Fibroblast of villous mesenchyme (primary cell): ENCODE measurements at regions not wholly inside any gene's neighbourhood (a gene's known extent, or its start where the extent isn't known, plus 50 kb on each side); places are given as distances from the start of the nearest gene placed in this dataset.

Experiments
- DNase-seq: peaks from one replicate; pipeline ENCODE4 v3.0.0-alpha.2; 2010; ENCODE audit warnings: low read depth
- H3K4me3 ChIP-seq: 2 replicates; pipeline ENCODE4 v1.5.1; 2011; ENCODE audit warnings: low read depth, mild to moderate bottlenecking, low read length
- TF ChIP-seq, protein P1 (sequence below): IDR thresholded peaks from 2 replicates; pipeline ENCODE4 v1.5.1; 2012; ENCODE audit warnings: low read depth, mild to moderate bottlenecking, low read length; ENCODE audit not compliant: insufficient read depth

DNA sequence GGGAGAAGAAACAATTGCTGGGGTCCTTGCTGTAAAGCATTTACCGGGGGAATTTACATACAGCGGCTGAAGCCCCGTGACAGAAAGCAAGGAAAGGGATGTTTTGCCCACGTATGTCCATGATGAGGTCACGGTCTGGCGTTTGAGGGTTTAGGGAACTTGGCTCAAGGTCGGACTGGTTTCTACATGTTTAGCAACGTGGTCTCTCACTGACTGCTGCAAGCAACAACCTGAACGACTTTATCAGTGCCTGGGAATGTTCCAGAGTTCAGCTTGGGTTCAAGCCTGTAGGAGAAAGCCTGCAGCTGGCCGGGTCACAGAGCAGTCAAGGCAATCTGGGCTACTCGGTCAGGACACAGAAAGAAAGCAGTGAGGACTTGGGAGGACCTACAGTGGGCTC, 323.3 kb downstream of the AJAP1 start:
- TF ChIP-seq, protein P1, sequence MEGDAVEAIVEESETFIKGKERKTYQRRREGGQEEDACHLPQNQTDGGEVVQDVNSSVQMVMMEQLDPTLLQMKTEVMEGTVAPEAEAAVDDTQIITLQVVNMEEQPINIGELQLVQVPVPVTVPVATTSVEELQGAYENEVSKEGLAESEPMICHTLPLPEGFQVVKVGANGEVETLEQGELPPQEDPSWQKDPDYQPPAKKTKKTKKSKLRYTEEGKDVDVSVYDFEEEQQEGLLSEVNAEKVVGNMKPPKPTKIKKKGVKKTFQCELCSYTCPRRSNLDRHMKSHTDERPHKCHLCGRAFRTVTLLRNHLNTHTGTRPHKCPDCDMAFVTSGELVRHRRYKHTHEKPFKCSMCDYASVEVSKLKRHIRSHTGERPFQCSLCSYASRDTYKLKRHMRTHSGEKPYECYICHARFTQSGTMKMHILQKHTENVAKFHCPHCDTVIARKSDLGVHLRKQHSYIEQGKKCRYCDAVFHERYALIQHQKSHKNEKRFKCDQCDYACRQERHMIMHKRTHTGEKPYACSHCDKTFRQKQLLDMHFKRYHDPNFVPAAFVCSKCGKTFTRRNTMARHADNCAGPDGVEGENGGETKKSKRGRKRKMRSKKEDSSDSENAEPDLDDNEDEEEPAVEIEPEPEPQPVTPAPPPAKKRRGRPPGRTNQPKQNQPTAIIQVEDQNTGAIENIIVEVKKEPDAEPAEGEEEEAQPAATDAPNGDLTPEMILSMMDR = no peak
- DNase-seq = no peak

DNA sequence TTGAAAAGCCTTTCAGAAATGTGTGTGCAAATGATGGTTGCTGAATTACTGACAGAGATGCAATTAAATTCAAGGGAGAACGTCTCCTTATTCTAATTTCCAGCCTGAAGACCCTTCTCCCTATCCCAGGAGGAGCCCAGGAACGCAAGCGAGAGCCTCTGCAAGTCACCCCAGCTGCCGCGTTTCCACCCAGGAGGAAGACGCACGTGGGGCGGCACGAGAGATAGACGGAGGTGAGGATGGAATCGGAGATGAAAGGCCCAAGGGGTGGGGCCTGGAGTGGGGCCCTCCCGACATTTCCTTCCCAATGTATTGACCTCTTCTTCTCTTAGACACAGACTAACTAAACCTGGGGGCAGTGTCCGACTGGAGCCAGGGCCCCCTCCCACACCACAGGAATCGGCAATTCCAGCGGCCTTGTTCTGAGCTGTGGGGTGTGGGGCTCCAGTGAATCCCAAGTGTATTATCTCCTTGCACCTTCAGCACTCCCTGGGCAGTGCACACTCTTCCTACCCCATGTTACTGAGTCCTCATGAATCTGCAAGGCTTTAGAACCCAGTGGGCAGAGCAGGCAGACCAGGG, 322.5 kb downstream of the AJAP1 start:
- H3K4me3 ChIP-seq = no peak overlapping the region
- TF ChIP-seq, protein P1 = no peak
- DNase-seq = no peak

More for the DNA sequence above, 323.3 kb downstream of the AJAP1 start:
- H3K4me3 ChIP-seq = no peak overlapping the region

- no peak overlapping the region for H3K4me3 ChIP-seq
- TF ChIP-seq, protein P1 = no peak
- no peak for DNase-seq
Measured at GRCh38 chr1:4975856-4976255, 321.4 kb downstream of the AJAP1 start.

GRCh38 chr1:4974981-4975685, 320.7 kb downstream of the AJAP1 start:
- DNase-seq = no peak
- TF ChIP-seq, protein P1 = no peak
- no peak overlapping the region for H3K4me3 ChIP-seq

GRCh38 chr1:4973341-4973740, 318.9 kb downstream of the AJAP1 start:
- no peak for DNase-seq
- H3K4me3 ChIP-seq = no peak overlapping the region
- TF ChIP-seq, protein P1 = no peak

GRCh38 chr1:4972761-4973320, 318.4 kb downstream of the AJAP1 start:
- TF ChIP-seq, protein P1 = no peak
- DNase-seq = no peak
- no peak overlapping the region for H3K4me3 ChIP-seq
